Occipital lobe (tissue), 2 donors: ENCODE measurements at regions not wholly inside any gene's neighbourhood (a gene's known extent, or its start where the extent isn't known, plus 50 kb on each side); places are given as distances from the start of the nearest gene placed in this dataset. TPM values are rescaled to one million over a fixed set of nuclear protein-coding genes. Genes with fewer than 3 reads are reported as not detected.

Experiments
- DNase-seq: peaks from one replicate; lab custom pipeline; 2025; lab: John Stamatoyannopoulos, UW
- small RNA-seq: library from RNA; depleted of rRNA; stranded (forward); fragments of <200 nt; gene quantifications from one replicate; pipeline ENCODE3, GENCODE V24; 2014

- DNase-seq = no peak
These were observed 56.0 kb upstream of the TECRL start for GRCh38 chr4:64465263-64465662.

GRCh38 chr4:64464581-64464980 is 55.3 kb upstream of the TECRL start:
- DNase-seq = no peak

Small RNAs in the stretch of these regions (small RNA-seq; reads per million reads assigned to genes)
- gene MTCO3P27 (not detected), gene MTND4LP31 (not detected)
